ENCODE measurements at regions not wholly inside any gene's neighbourhood (a gene's known extent, or its start where the extent isn't known, plus 50 kb on each side); places are given as distances from the start of the nearest gene placed in this dataset.

- H3K23me2 ChIP-seq (ENCODE audit: low read depth, low read length), result no peaks in the 10 kb centered on the region
- no peak overlapping the region for H4K5ac ChIP-seq (ENCODE audit: insufficient read length, low read depth, low read length)
- H3K4me3 ChIP-seq (ENCODE audit: extremely low read depth in 1 of 4, insufficient read depth in 2 of 4, low read depth in 3 of 4, low read length in 4 of 4), result no peak overlapping the region
- H3K9me3 ChIP-seq (ENCODE audit: insufficient read depth in 2 of 2, low read depth in 1 of 2, low read length in 1 of 2), result no peaks in the 10 kb centered on the region
- no peak overlapping the region for H3K4ac ChIP-seq (replicated peaks; ENCODE audit: insufficient read length, low read depth, low read length)
- no peak overlapping the region for H2BK15ac ChIP-seq (ENCODE audit: low read length)
- no peak overlapping the region for H3K14ac ChIP-seq (ENCODE audit: insufficient read length)
- peaks cover 1 to 10% (median 5%) of the 10 kb centered on the region in 4 experiments; a peak in 5 of 7 replicates for H3K4me1 ChIP-seq (replicated peaks in 1 of 4; ENCODE audit: control insufficient read depth in 3 of 4, insufficient read depth in 4 of 4, low read length in 3 of 4)
- H3K9ac ChIP-seq (replicated peaks in 1 of 4; ENCODE audit: extremely low read depth in 1 of 4, low read depth in 3 of 4, low read length in 3 of 4), result no peak overlapping the region
- H3K18ac ChIP-seq (ENCODE audit: extremely low read depth, low read length), result no peak overlapping the region
- no peak overlapping the region for H3K23ac ChIP-seq (ENCODE audit: insufficient read length)
- no peak overlapping the region for H2AK5ac ChIP-seq (ENCODE audit: low read depth, low read length)
- H2AFZ ChIP-seq (ENCODE audit: low read length), result peak overlapping the region; percentile 55
- peak in 1 of 2 experiments; percentile 52 for DNase-seq (ENCODE audit: low read depth in 1 of 2, low spot score in 2 of 2)
- no peak overlapping the region for H3K27ac ChIP-seq (ENCODE audit: low read depth, low read length)
- H3K79me1 ChIP-seq (ENCODE audit: low read depth, low read length), result no peaks in the 10 kb centered on the region
- H2BK5ac ChIP-seq (ENCODE audit: low read depth, low read length), result no peak overlapping the region
- H2BK20ac ChIP-seq (ENCODE audit: low read length), result no peak overlapping the region
- H2BK12ac ChIP-seq (ENCODE audit: low read depth, low read length), result no peak overlapping the region
- ChIA-PET POLR2A (ENCODE audit: partially characterized antibody) (interaction anchor here (0.9 kb wide), 1 partner anchor 9 kb away, joined by 3 read pairs; no protein-coding TSS in a partner anchor), CTCF (ENCODE audit: partially characterized antibody) (interaction anchor here (0.7 to 5.8 kb wide), 8 partner anchors 10 to 370 kb away, joined by 3 to 30 read pairs (median 5); no protein-coding TSS in a partner anchor)
- H4K91ac ChIP-seq (replicated peaks; ENCODE audit: insufficient read length, low read length), result no peak overlapping the region
- no peaks in the 10 kb centered on the region for H4K20me1 ChIP-seq (replicated peaks in 1 of 2; ENCODE audit: control insufficient read depth in 1 of 2, insufficient read depth in 2 of 2, low read length in 2 of 2)
- no peak overlapping the region for H2BK120ac ChIP-seq (replicated peaks; ENCODE audit: low read depth, low read length)
- TF ChIP-seq BACH1 (IDR thresholded peaks at IDR 0.05; ENCODE audit: low read length) (no peak), CTCF (IDR thresholded peaks at IDR 0.05; ENCODE audit: control extremely low read depth in 1 of 3, insufficient read depth in 1 of 3, low read depth in 1 of 3, low read length in 3 of 3) (peak in 2 of 3 experiments; percentile 4 to 12; a peak in 1 of 4 replicates), RAD21 (IDR thresholded peaks at IDR 0.05 in 1 of 2, conservative IDR thresholded peaks at IDR 0.05 in 1 of 2; ENCODE audit: low read depth in 2 of 2, low read length in 2 of 2) (peak in 1 of 2 experiments; percentile 22; a peak in 1 of 4 replicates), MAX (IDR thresholded peaks at IDR 0.05) (0 out of 2 replicates have a peak, but pooled peaks have one; percentile 21)
- H3K27me3 ChIP-seq (replicated peaks in 1 of 4; ENCODE audit: control insufficient read depth in 3 of 4, extremely low read depth in 1 of 4, insufficient read depth in 3 of 4, low read length in 3 of 4), result no peaks in the 10 kb centered on the region
- no peak overlapping the region for H3K56ac ChIP-seq (replicated peaks; ENCODE audit: insufficient read length, low read depth, low read length)
- peak overlapping the region; percentile 2 to 50; a peak in 3 of 4 replicates for H3K4me2 ChIP-seq (ENCODE audit: insufficient read depth in 1 of 2, low read depth in 2 of 2, low read length in 2 of 2)
- FAIRE-seq, result peak; percentile 69
- no peaks in the 10 kb centered on the region for H3K79me2 ChIP-seq (ENCODE audit: control insufficient read depth in 1 of 2, insufficient read depth in 2 of 2, low read length in 2 of 2)
- no peaks in the 10 kb centered on the region for H3K36me3 ChIP-seq (ENCODE audit: control insufficient read depth in 2 of 4, insufficient read depth in 4 of 4, low read length in 3 of 4)
- 29% methylated on average over 5 of the region's 5 CpGs; no CpG with 5 or more reads in 1 of the 2 experiments for WGBS, 2 experiments (ENCODE audit: extremely low coverage in 1 of 2, insufficient coverage in 1 of 2, insufficient read length in 1 of 2, insufficient replicate concordance in 2 of 2, low coverage in 1 of 2, low lambda C conversion rate in 2 of 2, missing lambda C conversion rate in 1 of 2)
- H4K8ac ChIP-seq (ENCODE audit: extremely low read depth, insufficient read depth, low read length), result no peak overlapping the region
Measured at GRCh38 chr1:70675737-70676156, 264.7 kb downstream of the CTH start.
